Large intestine (tissue), 3 donors: ENCODE measurements at regions not wholly inside any gene's neighbourhood (a gene's known extent, or its start where the extent isn't known, plus 50 kb on each side); places are given as distances from the start of the nearest gene placed in this dataset.

ENCODE experiments used
- DNase-seq, 2 donors: peaks; one replicate each; pipeline versions ENCODE4 v3.0.0 to v3.0.0-alpha.2; 2013
- H3K27ac ChIP-seq: one replicate; pipeline ENCODE4 v1.5.1; 2013; ENCODE audit warnings: low read length
- H3K27me3 ChIP-seq: 2 replicates; pipeline ENCODE4 v1.6.1; 2013; ENCODE audit warnings: low read length; ENCODE audit not compliant: control insufficient read depth, insufficient read depth
- H3K36me3 ChIP-seq: 2 replicates; pipeline ENCODE4 v1.6.1; 2013; ENCODE audit warnings: low read length; ENCODE audit not compliant: control insufficient read depth, insufficient read depth
- H3K4me1 ChIP-seq: one replicate; pipeline ENCODE4 v1.6.1; 2013; ENCODE audit warnings: low read length; ENCODE audit not compliant: control insufficient read depth, insufficient read depth
- H3K4me3 ChIP-seq: one replicate; pipeline ENCODE4 v1.5.1; 2013; ENCODE audit warnings: low read length
- H3K9me3 ChIP-seq: one replicate; pipeline ENCODE4 v1.6.1; 2013; ENCODE audit warnings: mild to moderate bottlenecking, low read depth, low read length, moderate library complexity; ENCODE audit not compliant: control insufficient read depth
- WGBS: methylation state at CpG from one replicate; pipeline ENCODE4 v1.1.5; 2013; ENCODE audit warnings: low lambda C conversion rate; ENCODE audit not compliant: insufficient coverage; 5-methylcytosine and 5-hydroxymethylcytosine counted together

GRCh38 chr2:215705771-215706361 is 270.0 kb upstream of the FN1 start:
- H3K9me3 ChIP-seq, result no peaks in the 10 kb centered on the region
- no peak overlapping the region for H3K4me3 ChIP-seq
- no CpG with 5 or more reads among the region's 2 CpGs for WGBS
- no peaks in the 10 kb centered on the region for H3K36me3 ChIP-seq
- DNase-seq, result no peak
- peaks cover 1% of the 10 kb centered on the region for H3K4me1 ChIP-seq
- no peaks in the 10 kb centered on the region for H3K27me3 ChIP-seq
- H3K27ac ChIP-seq, result no peak overlapping the region

DNA sequence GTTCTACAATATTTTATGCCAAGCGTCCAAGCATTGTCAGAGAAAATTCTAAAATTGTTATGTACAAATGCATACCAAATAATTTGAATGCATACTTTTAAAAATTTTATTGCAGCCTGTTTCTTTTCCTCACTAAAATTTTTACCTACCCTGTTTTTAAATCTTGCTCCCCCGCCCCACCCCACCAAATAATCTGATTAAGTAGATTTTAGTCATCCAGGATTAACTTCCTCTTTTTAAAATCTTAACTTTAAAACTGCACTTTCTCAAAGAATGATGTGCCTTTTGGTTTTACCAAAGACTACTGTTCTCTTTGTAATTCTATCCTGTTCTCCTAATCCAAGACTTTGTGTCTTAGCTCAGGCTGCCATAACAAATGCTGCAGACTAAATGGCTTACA is 269.4 kb upstream of the FN1 start:
- no peak overlapping the region for H3K4me3 ChIP-seq
- DNase-seq, result no peak
- no peaks in the 10 kb centered on the region for H3K27me3 ChIP-seq
- peaks cover 4% of the 10 kb centered on the region for H3K4me1 ChIP-seq
- no peak overlapping the region for H3K27ac ChIP-seq
- H3K36me3 ChIP-seq, result no peaks in the 10 kb centered on the region
- WGBS, result 94% methylated on average over 2 of the region's 2 CpGs
- no peaks in the 10 kb centered on the region for H3K9me3 ChIP-seq

DNA sequence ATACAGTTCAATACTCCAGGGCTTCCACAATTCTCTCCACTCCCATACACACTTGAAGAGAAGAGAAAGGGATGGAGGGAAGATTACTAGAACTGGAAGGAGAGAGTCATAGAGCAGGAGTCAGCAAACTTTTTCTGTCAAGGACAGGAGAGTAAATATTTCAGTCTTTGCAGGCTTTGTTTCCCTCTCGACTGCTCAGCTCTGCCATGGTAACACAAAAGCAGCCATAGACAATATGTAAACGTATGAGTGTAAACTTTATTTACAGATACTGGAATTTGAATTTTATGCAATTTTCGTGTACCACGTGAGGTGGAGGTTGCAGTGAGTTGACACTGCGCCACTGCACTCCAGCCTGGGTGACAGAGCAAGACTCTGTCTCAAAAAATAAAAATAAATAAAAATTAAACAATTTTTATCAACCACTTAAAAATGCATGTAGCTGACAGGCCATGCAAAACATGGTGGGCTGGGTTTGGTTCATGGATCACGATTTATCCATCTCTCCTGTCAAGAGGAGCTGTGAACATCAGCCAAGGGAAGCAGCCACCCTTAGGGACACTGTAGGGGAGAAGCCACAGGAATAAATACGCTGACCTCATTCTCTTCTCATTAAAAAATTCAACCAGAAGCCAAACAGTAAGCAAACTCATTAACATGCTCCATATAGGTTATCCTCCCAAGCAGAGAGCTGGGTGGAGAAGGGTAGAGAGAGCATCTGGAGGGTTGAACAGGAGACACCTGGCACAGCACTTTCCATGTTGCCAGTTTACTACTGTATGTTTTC is 266.4 kb upstream of the FN1 start:
- Histone ChIP-seq H3K9me3 (no peaks in the 10 kb centered on the region), H3K27me3 (no peaks in the 10 kb centered on the region), H3K27ac (no peak overlapping the region), H3K36me3 (no peaks in the 10 kb centered on the region), H3K4me3 (no peak overlapping the region), H3K4me1 (peaks cover 4% of the 10 kb centered on the region)
- WGBS, result 88% methylated on average over 4 of the region's 7 CpGs
- DNase-seq, result no peak

- no peaks in the 10 kb centered on the region for H3K27me3 ChIP-seq
- no CpG with 5 or more reads among the region's 2 CpGs for WGBS
- no peaks in the 10 kb centered on the region for H3K9me3 ChIP-seq
- H3K27ac ChIP-seq, result peak overlapping the region; percentile 50
- no peaks in the 10 kb centered on the region for H3K36me3 ChIP-seq
- H3K4me1 ChIP-seq, result peaks cover 4% of the 10 kb centered on the region
- DNase-seq, result no peak
- H3K4me3 ChIP-seq, result no peak overlapping the region
These were observed 264.1 kb upstream of the FN1 start for GRCh38 chr2:215699700-215700538.

DNA sequence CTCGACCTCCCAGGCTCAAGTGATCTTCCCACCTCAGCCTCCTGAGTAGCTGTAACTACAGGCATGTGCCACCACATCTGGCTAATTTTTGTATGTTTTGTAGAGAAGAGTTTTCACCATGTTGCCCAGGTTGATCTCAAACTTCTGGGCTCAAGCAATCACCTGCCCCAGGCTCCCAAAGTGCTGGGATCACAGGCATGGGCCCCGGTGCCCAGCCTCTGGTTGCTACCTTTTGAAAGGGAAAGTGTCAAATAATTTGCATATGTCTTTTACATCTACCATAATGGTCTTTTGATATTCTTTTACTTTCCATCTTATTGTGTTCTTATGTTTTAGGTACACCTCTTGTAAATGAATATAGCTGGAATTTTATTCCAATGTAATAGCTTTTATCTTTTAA is 263.1 kb upstream of the FN1 start:
- Histone ChIP-seq H3K9me3 (no peaks in the 10 kb centered on the region), H3K36me3 (no peaks in the 10 kb centered on the region), H3K4me3 (no peak overlapping the region), H3K27ac (no peak overlapping the region), H3K27me3 (no peaks in the 10 kb centered on the region), H3K4me1 (peaks cover 4% of the 10 kb centered on the region)
- WGBS, result no CpG with 5 or more reads among the region's 2 CpGs
- no peak for DNase-seq

- H3K27ac ChIP-seq, result no peak overlapping the region
- no CpG with 5 or more reads among the region's 2 CpGs for WGBS
These were observed 262.7 kb upstream of the FN1 start for GRCh38 chr2:215698566-215698965.

DNA sequence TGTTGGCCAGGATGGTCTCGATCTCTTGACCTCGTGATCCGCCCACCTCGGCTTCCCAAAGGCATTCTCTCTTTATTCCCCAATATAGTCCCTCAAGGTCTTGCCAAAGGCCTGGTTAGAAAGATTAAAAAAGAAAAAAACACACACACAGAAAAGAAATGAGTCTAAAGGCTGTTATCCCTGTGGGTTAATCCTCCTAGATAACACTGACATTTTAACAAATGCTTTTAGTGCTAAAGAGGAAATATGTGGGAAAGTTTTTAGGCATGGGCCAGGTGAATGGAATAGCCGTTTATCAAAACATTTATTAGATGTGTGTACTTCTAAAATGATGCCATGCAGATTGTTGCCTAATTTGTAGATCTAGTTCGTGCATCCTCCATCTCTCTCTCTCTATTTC is 261.6 kb upstream of the FN1 start:
- 58% methylated on average over 3 of the region's 6 CpGs for WGBS
- Histone ChIP-seq H3K9me3 (no peaks in the 10 kb centered on the region), H3K4me3 (no peak overlapping the region), H3K27ac (no peak overlapping the region), H3K4me1 (peaks cover 4% of the 10 kb centered on the region), H3K36me3 (no peaks in the 10 kb centered on the region), H3K27me3 (no peaks in the 10 kb centered on the region)
- DNase-seq, result no peak

More at GRCh38 chr2:215698566-215698965, 262.7 kb upstream of the FN1 start:
- peaks cover 4% of the 10 kb centered on the region for H3K4me1 ChIP-seq
- H3K36me3 ChIP-seq, result no peaks in the 10 kb centered on the region
- no peaks in the 10 kb centered on the region for H3K27me3 ChIP-seq
- DNase-seq, result no peak
- H3K4me3 ChIP-seq, result no peak overlapping the region
- no peaks in the 10 kb centered on the region for H3K9me3 ChIP-seq

DNA sequence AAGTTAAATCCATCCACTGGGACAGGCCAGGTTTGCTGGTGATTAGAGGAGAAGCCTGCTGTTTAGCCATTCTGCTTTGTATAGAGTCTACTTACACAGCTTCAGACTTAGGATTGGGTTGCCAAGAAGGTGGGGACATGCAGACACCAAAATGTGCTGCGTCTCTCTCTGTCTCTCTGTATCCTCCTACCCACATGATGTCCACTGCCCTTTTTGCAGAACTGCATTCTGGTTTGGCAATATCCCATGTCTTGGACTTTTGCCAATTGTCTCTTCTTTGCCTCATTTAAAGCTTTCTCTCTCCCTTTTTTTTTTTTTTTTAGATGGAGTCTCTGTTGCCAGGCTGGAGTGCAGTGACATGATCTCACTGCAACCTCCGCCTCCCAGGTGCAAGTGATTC is 261.1 kb upstream of the FN1 start:
- H3K27me3 ChIP-seq, result no peaks in the 10 kb centered on the region
- no peak overlapping the region for H3K4me3 ChIP-seq
- DNase-seq, result no peak
- no peak overlapping the region for H3K27ac ChIP-seq
- no peaks in the 10 kb centered on the region for H3K36me3 ChIP-seq
- no peaks in the 10 kb centered on the region for H3K9me3 ChIP-seq
- peaks cover 4% of the 10 kb centered on the region for H3K4me1 ChIP-seq
- 100% methylated on average over 1 of the region's 2 CpGs for WGBS

- no peak overlapping the region for H3K4me3 ChIP-seq
- 83% methylated on average over 1 of the region's 4 CpGs for WGBS
- H3K4me1 ChIP-seq, result peaks cover 3% of the 10 kb centered on the region
- no peaks in the 10 kb centered on the region for H3K27me3 ChIP-seq
- no peak overlapping the region for H3K27ac ChIP-seq
- DNase-seq, result no peak
- H3K9me3 ChIP-seq, result no peaks in the 10 kb centered on the region
- H3K36me3 ChIP-seq, result no peaks in the 10 kb centered on the region
These were observed 260.0 kb upstream of the FN1 start for GRCh38 chr2:215695861-215696260.

- H3K36me3 ChIP-seq, result no peaks in the 10 kb centered on the region
- no peaks in the 10 kb centered on the region for H3K4me1 ChIP-seq
- H3K4me3 ChIP-seq, result no peak overlapping the region
- DNase-seq, result no peak
- no peaks in the 10 kb centered on the region for H3K9me3 ChIP-seq
- no peak overlapping the region for H3K27ac ChIP-seq
- WGBS, result 57% methylated on average over 1 of the region's 1 CpG
- H3K27me3 ChIP-seq, result no peaks in the 10 kb centered on the region
These were observed 258.2 kb upstream of the FN1 start for GRCh38 chr2:215693999-215694580.
